Iris pigment epithelial cell (primary cell): ENCODE measurements at regions not wholly inside any gene's neighbourhood (a gene's known extent, or its start where the extent isn't known, plus 50 kb on each side); places are given as distances from the start of the nearest gene placed in this dataset.
"Not testable (repeated sequence)": the region's sequence is repeated elsewhere in the genome, so short reads cannot be mapped to it uniquely, and the experiment has no call there.

Experiments used
- DNase-seq: peaks from one replicate; pipeline ENCODE4 v3.0.0-alpha.2; 2011; ENCODE audit warnings: low read depth

GRCh38 chr14:104304451-104305351 is 166.3 kb downstream of the KIF26A start:
- no peak for DNase-seq

- DNase-seq, result no peak
Measured at GRCh38 chr14:104305511-104306449, 167.4 kb downstream of the KIF26A start.

DNA sequence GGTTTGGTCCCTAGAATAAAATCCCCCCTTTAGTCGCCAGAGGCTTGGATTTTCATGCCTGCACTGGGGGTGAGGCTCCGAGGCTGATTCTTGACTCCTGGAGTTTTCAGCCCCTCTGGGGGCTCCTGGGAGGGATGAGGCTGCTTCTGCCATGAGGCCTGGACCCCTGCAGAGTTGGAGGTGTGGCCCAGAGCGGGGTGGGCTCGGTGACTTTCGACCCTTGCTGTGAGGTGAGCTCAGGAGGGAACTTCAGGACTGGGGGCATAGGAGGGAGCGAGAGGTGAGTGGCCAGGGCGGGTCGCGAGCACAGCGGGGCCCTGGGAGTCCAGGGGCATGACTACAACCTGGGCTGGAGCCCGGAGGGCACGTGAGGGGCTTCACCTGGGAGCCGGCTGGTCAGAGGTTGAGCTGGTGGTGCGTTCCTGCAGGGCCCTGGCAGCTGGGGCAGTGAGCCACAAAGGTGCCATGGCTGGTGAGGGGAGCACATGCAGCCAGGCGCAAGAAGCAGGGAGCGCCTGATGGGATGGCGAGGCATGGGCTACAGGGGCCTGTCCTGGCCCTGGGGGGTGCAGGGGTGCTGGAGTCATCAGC is 168.2 kb downstream of the KIF26A start:
- no peak for DNase-seq

DNA sequence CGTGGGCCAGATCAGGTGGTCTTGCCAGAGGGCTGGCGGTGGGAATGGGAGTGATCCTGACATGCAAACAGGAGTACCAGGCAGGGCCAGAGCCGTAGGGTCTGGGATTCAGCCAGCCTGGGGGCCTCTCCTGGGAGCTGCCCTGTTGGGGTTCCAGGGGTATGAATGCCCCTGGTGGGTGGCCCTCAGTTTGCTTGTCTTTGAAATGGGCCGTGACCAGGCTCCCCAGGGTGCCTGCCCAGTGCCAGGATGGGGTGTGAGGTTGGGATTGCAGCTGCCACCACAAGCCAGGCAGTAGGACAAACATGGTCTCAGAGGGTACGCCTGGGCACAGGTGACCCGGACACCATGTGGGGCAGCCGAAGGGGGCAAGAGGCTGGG is 168.8 kb downstream of the KIF26A start:
- no peak for DNase-seq

- no peak for DNase-seq
Measured at GRCh38 chr14:104307627-104308401, 169.4 kb downstream of the KIF26A start.

DNA sequence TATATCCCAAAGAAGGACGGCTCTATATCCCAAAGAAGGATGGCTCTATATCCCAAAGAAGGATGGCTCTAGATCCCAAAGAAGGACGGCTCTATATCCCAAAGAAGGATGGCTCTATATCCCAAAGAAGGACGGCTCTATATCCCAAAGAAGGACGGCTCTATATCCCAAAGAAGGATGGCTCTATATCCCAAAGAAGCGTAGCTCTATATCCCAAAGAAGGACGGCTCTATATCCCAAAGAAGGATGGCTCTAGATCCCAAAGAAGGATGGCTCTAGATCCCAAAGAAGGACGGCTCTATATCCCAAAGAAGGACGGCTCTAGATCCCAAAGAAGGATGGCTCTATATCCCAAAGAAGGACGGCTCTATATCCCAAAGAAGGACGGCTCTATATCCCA is 170.1 kb downstream of the KIF26A start:
- not testable (repeated sequence) for DNase-seq

DNA sequence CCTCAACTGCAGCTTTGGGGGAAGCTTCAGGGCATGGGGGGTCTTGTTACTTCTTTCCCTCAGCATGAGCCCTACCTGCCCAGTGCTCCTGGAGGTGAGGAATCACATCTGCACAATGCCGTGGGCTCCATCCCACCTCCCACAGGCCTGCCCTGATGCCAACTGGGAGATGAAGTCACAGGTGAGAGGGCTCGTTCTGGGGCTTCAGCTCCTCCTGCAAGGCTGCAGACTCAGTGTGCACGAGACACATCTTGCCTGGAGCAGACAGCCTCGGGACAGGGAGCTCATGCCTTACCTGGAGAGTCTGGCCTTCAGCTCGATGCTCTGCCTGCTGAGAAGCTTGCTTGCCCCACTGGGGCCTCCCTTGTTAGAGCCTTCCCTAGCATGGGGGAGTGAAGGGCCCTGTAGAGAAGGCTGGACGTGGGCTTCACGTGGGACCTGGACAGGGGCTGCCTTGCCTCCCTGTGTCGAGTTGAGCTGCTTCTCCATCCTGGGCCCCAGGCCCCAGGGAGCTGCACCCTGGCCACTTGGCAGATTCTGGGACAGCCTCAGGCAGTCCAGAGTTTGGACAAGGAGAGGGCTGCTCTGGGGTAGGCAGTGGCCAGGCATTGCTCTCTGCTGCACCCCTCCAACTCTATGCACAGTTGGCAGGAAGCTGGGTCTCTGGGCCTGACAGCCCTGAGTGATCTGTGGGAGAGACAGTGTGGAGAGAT is 171.4 kb downstream of the KIF26A start:
- no peak for DNase-seq

DNA sequence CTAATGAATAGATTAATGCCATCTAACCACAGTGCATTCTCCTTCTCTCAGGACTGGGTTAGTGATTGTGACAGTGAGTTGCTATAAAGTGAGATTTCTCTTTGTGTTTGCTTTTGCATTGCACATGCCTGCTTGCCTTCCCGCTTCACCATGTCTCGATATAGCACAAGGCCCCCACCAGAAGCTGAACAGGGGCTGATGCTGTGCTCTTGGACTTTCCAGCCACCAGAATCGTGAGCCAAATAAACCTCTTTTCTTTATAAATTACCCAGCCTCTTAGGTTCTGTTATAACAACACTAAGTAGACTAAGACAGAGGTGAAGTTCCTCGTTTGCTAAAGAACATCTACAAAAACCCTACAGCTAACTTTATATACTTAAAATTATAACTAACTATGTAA is 173.0 kb downstream of the KIF26A start:
- no peak for DNase-seq

DNA sequence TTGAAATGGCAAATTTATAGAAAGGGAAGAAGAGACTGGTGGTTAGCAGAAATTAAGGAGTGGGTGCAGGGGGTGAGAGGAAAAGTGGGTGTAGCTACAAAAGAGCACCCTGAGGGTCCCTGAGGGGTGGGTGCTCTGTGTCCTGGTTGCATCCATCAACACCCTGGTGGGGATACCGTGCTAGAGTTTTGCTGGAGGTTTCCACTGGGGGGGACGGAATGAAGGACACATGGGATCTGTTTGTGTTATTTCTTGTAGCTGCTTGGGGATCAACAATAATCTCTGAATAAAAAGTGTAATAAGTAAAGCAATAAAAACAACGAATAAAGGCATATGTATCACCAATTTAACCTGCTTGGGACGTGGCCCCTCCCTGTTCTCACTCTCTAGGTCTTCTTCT is 175.3 kb downstream of the KIF26A start:
- no peak for DNase-seq

- DNase-seq, result no peak
Measured at GRCh38 chr14:104314251-104314941, 176.0 kb downstream of the KIF26A start.

- DNase-seq, result no peak
Measured at GRCh38 chr14:104315169-104315568, 176.8 kb downstream of the KIF26A start.

DNA sequence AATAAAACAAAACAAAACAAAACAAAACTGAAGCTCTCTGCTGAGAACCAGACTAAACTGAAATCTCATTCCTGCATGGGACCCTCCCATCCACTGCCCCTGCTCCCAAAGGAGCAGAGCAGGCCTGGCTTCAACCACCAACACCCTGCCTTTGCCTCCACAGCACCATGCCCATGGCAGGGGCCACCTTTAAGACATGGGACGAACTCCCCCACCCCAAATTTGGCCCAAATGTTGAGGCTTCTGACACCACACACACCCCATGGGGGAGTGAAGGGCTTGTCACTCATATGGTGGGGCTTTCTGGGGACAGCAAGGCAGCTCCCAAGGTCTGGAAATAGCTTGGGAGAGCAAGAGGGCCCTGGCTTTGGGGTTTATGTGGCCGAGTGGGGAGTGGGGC is 177.2 kb downstream of the KIF26A start:
- DNase-seq, result no peak

DNA sequence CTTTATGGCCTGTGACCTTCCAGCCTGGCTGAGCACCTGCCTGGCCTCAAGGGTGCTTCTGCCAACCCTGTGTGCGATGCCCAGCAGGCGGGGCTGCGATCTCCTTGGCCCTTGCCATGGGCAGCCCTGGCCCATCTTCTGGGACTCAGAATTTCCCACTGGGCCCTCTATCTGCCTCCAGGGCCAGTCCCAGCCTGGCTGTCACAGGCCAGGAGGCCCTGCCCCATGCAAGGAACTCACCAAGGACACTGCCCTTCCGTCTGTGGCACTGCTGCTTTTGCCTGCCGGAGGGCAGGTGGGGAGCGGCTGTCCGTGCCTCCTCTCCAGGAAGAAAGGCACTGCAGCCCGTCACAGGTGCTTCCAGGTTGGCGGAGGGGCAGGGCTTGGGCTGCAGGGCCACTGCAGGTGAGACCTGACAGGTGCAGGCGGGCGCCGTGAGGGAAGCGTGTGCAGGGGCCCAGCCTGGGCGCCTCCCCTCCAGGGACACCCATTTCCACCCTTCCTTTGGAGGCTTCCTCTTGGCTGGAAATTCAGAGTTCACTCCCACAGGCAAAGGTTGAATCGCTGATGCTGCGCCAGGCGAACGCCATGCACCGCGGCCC is 177.8 kb downstream of the KIF26A start:
- no peak for DNase-seq

DNA sequence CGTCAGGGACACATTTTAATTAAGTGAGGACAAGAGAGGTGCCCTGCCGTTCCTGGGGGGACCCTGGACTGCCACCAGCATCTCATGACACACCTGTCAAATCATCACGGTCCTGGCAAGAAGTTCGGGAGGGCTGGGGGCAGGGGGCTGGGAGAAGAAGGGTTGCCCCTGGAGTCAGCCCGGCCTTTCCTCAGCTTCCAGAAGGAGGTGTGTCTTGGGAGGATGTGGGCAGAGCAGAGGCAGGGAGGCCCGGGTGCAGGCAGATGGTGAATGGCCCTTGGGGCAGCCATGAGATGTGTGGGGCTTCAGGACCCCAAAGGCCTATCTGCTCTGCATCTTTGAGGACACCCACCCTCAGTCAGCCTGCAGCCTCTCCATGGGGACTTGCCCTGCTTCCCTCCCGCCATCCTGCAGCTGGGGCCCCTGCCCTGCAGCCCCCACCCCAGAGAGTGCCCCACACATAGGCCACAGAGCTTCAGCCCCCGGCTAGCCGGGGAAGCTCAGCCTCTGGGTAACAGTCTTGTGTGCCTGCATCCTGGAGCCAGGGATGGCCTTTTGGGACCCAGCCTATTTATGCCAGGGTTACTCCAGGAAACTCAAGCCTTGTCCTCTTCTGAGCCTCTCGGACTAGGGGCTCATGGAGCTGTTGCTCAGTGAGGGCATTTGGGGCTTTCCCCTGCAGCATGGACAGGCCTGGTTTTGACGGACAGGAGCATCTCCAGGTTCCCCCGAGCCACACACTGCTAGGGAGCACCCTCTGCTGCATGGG is 178.5 kb downstream of the KIF26A start:
- DNase-seq, result no peak

GRCh38 chr14:104317492-104317805 is 179.1 kb downstream of the KIF26A start:
- no peak for DNase-seq

- no peak for DNase-seq
Measured at GRCh38 chr14:104317975-104318557, 179.7 kb downstream of the KIF26A start.

- DNase-seq, result no peak
Measured at GRCh38 chr14:104318558-104319490, 180.4 kb downstream of the KIF26A start.
